ENCODE measurements at regions not wholly inside any gene's neighbourhood (a gene's known extent, or its start where the extent isn't known, plus 50 kb on each side); places are given as distances from the start of the nearest gene placed in this dataset.

DNA sequence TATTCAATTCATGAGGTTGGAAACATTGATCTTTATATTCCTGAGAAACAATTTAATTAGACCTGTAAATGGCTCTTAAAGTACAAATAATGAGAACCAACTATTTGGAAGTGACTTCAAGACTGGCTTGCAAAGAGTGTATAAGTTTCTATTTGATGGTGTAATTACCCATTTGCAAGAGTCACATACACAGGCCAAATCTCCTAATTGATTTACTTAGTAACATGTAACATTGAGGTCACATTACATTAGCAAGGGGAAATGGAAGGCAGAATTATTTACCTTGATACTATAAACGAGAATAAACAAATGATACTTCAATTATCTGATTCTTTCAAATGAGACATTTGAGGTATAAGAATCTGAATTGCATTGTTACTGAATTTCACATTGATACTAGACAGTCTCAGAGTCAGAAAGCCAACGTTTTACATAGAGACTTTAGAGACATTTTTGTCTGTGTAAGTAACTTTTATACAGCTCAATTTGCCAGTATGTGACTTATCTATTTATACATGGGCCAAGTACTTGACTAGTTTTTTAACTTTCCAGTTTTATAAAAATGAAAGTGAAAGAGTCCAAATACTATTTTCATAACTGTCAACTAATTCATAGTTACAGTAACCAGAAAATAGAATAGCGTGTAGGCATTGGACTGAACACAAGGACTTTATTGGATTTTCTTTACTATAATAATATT lies 95.6 kb upstream of the RFC3 start:
- Histone ChIP-seq H3K4me1 (ENCODE audit: control insufficient read depth, insufficient read depth, low read length) (peaks cover 6% of the 10 kb centered on the region; the same call in 1 of the 2 replicates), H3K9ac (ENCODE audit: low read depth, low read length) (0 out of 2 replicates have a peak overlapping the region, but pooled peaks have one; percentile 16), H3K18ac (ENCODE audit: low read depth, low read length) (peak overlapping the region; percentile 44; the same call in 1 of the 2 replicates), H2AK9ac (replicated peaks; ENCODE audit: low read depth, low read length, poor library complexity) (no peak overlapping the region), H3K14ac (replicated peaks; ENCODE audit: low read depth, low read length) (no peak overlapping the region), H4K8ac (ENCODE audit: low read depth in 2 of 2, low read length in 2 of 2) (no peak overlapping the region; a peak in 2 of 4 replicates), H2BK5ac (ENCODE audit: low read depth, low read length, poor library complexity, severe bottlenecking) (peak overlapping the region; percentile 62), H2BK15ac (ENCODE audit: low read depth, low read length) (no peak overlapping the region), H2AK5ac (ENCODE audit: low read depth, low read length) (no peak overlapping the region), H3K36me3 (ENCODE audit: control insufficient read depth, insufficient read depth, low read length) (no peaks in the 10 kb centered on the region), H3K79me1 (ENCODE audit: low read depth in 1 of 2, low read length in 2 of 2) (no peaks in the 10 kb centered on the region), H3K27me3 (ENCODE audit: control insufficient read depth, insufficient read depth, low read length) (no peaks in the 10 kb centered on the region), H3K23ac (ENCODE audit: low read depth, low read length) (no peak overlapping the region), H4K20me1 (ENCODE audit: insufficient read depth, low read length) (no peaks in the 10 kb centered on the region), H4K5ac (ENCODE audit: low read depth, low read length) (peak overlapping the region; percentile 64; the same call in 1 of the 2 replicates), H3K9me1 (ENCODE audit: insufficient read depth, low read length) (no peaks in the 10 kb centered on the region), H2AFZ (replicated peaks; ENCODE audit: low read length, poor library complexity) (no peak overlapping the region), H3K4ac (ENCODE audit: low read depth, low read length) (no peak overlapping the region), H3K4me3 (ENCODE audit: insufficient read depth, low read depth, low read length) (no peak overlapping the region), H2BK20ac (ENCODE audit: low read depth, low read length) (peak overlapping the region; percentile 27; the same call in 1 of the 2 replicates), H3K9me3 (ENCODE audit: control insufficient read depth, insufficient read depth, low read length) (no peaks in the 10 kb centered on the region), H3K27ac (ENCODE audit: insufficient read depth, low read length) (peak overlapping the region; percentile 44; the same call in 1 of the 2 replicates), H3K4me2 (ENCODE audit: low read depth, low read length) (peak overlapping the region; percentile 58), H2BK120ac (ENCODE audit: low read depth, low read length) (no peak overlapping the region; the same call in 1 of the 2 replicates), H4K91ac (ENCODE audit: insufficient read depth, low read depth, low read length) (no peak overlapping the region), H3K56ac (ENCODE audit: extremely low read depth, insufficient read depth, low read length) (no peak overlapping the region)
- ATAC-seq (ENCODE audit: low read depth) (no peak), DNase-seq (peak; percentile 7)
- ChIA-PET POLR2A (ENCODE audit: unreplicated experiment) (no interaction called here), CTCF (interaction anchor here (1.1 kb wide), 1 partner anchor 116 kb away, joined by 3 read pairs; no protein-coding TSS in a partner anchor)
- in situ Hi-C loops (cut with MboI; ENCODE audit: low sequenced_read_pairs): loop anchor here (5.0 to 25.0 kb wide), 3 partner anchors 180 to 1135 kb away; partner anchors contain the start of genes PDS5B and STARD13
- TF ChIP-seq MAZ (IDR thresholded peaks at IDR 0.05; ENCODE audit: borderline replicate concordance, low read depth, low read length) (no peak), BHLHE40 (IDR thresholded peaks at IDR 0.05; ENCODE audit: low read depth, low read length) (no peak), SMC3 (IDR thresholded peaks at IDR 0.05; ENCODE audit: low read depth, low read length) (no peak), RAD21 (IDR thresholded peaks at IDR 0.05; ENCODE audit: low read length) (no peak), RCOR1 (IDR thresholded peaks at IDR 0.05; ENCODE audit: insufficient replicate concordance, low read length) (no peak), NFE2L2 (IDR thresholded peaks at IDR 0.05; ENCODE audit: low read depth, low read length) (no peak), CHD1 (IDR thresholded peaks at IDR 0.05; ENCODE audit: low read depth, low read length) (no peak), RFX5 (IDR thresholded peaks at IDR 0.05; ENCODE audit: low read depth, low read length) (no peak), CEBPB (IDR thresholded peaks at IDR 0.05; ENCODE audit: low read depth, low read length) (no peak), POLR2A (IDR thresholded peaks at IDR 0.05; ENCODE audit: low read depth, low read length) (no peak), FOS (IDR thresholded peaks at IDR 0.05; ENCODE audit: low read depth, low read length) (no peak), MXI1 (IDR thresholded peaks at IDR 0.05; ENCODE audit: borderline replicate concordance, low read depth, low read length) (no peak)
- TF ChIP-seq, protein P1, sequence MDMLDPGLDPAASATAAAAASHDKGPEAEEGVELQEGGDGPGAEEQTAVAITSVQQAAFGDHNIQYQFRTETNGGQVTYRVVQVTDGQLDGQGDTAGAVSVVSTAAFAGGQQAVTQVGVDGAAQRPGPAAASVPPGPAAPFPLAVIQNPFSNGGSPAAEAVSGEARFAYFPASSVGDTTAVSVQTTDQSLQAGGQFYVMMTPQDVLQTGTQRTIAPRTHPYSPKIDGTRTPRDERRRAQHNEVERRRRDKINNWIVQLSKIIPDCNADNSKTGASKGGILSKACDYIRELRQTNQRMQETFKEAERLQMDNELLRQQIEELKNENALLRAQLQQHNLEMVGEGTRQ (IDR thresholded peaks at IDR 0.05; ENCODE audit: low read depth, low read length): no peak
- TF ChIP-seq, protein P2, sequence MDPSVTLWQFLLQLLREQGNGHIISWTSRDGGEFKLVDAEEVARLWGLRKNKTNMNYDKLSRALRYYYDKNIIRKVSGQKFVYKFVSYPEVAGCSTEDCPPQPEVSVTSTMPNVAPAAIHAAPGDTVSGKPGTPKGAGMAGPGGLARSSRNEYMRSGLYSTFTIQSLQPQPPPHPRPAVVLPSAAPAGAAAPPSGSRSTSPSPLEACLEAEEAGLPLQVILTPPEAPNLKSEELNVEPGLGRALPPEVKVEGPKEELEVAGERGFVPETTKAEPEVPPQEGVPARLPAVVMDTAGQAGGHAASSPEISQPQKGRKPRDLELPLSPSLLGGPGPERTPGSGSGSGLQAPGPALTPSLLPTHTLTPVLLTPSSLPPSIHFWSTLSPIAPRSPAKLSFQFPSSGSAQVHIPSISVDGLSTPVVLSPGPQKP (IDR thresholded peaks at IDR 0.05; ENCODE audit: borderline replicate concordance, low read depth, low read length): no peak
- TF ChIP-seq, protein P3, sequence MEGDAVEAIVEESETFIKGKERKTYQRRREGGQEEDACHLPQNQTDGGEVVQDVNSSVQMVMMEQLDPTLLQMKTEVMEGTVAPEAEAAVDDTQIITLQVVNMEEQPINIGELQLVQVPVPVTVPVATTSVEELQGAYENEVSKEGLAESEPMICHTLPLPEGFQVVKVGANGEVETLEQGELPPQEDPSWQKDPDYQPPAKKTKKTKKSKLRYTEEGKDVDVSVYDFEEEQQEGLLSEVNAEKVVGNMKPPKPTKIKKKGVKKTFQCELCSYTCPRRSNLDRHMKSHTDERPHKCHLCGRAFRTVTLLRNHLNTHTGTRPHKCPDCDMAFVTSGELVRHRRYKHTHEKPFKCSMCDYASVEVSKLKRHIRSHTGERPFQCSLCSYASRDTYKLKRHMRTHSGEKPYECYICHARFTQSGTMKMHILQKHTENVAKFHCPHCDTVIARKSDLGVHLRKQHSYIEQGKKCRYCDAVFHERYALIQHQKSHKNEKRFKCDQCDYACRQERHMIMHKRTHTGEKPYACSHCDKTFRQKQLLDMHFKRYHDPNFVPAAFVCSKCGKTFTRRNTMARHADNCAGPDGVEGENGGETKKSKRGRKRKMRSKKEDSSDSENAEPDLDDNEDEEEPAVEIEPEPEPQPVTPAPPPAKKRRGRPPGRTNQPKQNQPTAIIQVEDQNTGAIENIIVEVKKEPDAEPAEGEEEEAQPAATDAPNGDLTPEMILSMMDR (conservative IDR thresholded peaks at IDR 0.05; ENCODE audit: low read depth, low read length): no peak
- intact Hi-C loops (cut with micrococcal nuclease): loop anchor here (2.0 to 10.0 kb wide), 7 partner anchors 80 to 1134 kb away; partner anchors contain the start of gene STARD13
- WGBS, 2 experiments (ENCODE audit: extremely low coverage in 2 of 2, insufficient read length in 1 of 2): no CpG with 5 or more reads among the region's 3 CpGs
- no TSS peak for BruUV-seq (replicated peaks)
- dilution Hi-C loops (cut with HindIII; ENCODE audit: low sequenced_read_pairs, unreplicated experiment): no loop called here

Measured in IMR-90 (cell line).